ENCODE measurements at regions not wholly inside any gene's neighbourhood (a gene's known extent, or its start where the extent isn't known, plus 50 kb on each side); places are given as distances from the start of the nearest gene placed in this dataset.

DNA sequence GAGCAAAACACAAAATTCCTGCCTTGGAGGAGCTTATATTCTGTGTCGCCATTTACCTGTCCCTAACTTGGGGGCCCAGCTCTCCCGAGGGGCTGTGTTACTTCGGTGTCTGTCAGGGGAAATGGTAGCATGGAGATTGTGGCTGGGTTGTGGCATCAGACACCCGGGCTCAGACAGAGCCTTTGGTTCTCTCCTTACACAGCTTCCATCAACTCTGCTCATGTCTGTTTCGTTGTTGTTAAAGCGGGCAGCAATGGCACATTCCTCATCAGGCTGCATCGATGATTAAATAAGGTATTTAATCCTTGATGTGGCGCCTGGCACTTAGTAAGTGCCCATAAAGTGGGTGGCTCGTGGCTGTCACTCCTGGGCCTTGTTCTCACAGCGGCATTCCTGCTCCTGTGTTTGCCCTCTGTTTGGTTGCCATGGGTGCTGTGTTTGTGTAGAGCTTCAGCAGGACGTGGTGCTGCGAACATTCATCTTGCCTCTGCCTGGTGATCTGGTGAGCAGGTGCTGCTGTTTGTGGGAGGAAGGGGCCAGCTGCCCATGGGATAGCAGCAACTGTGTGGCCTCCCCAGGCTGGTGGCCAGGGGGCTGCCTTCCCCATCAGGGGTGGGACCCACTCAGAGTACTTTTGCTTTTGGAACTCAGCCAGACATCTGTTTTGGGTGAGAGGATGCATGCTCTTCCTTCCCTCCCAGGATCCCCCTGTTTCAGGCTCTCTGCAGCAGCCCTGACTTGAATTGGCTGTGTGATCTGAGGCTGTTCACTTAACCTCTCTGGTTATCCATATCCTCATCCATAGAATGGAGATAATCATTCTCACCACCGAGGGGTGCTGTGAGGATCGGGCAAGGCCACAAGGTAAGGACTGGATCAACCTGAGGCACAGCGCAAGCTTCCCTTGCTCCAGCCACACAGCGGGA is 207.2 kb upstream of the SVIL start:
- DNase-seq (ENCODE audit: low read depth) = no peak
- no peaks in the 10 kb centered on the region for H3K36me3 ChIP-seq (ENCODE audit: control insufficient read depth, insufficient read depth, low read length)
- H3K4me3 ChIP-seq (ENCODE audit: low read depth, low read length) = no peak overlapping the region
- TF ChIP-seq, protein P1, sequence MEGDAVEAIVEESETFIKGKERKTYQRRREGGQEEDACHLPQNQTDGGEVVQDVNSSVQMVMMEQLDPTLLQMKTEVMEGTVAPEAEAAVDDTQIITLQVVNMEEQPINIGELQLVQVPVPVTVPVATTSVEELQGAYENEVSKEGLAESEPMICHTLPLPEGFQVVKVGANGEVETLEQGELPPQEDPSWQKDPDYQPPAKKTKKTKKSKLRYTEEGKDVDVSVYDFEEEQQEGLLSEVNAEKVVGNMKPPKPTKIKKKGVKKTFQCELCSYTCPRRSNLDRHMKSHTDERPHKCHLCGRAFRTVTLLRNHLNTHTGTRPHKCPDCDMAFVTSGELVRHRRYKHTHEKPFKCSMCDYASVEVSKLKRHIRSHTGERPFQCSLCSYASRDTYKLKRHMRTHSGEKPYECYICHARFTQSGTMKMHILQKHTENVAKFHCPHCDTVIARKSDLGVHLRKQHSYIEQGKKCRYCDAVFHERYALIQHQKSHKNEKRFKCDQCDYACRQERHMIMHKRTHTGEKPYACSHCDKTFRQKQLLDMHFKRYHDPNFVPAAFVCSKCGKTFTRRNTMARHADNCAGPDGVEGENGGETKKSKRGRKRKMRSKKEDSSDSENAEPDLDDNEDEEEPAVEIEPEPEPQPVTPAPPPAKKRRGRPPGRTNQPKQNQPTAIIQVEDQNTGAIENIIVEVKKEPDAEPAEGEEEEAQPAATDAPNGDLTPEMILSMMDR (IDR thresholded peaks at IDR 0.05; ENCODE audit: insufficient read depth, low read length, poor library complexity, severe bottlenecking) = no peak
- H3K27me3 ChIP-seq (ENCODE audit: control insufficient read depth, insufficient read depth, low read length) = no peaks in the 10 kb centered on the region

DNA sequence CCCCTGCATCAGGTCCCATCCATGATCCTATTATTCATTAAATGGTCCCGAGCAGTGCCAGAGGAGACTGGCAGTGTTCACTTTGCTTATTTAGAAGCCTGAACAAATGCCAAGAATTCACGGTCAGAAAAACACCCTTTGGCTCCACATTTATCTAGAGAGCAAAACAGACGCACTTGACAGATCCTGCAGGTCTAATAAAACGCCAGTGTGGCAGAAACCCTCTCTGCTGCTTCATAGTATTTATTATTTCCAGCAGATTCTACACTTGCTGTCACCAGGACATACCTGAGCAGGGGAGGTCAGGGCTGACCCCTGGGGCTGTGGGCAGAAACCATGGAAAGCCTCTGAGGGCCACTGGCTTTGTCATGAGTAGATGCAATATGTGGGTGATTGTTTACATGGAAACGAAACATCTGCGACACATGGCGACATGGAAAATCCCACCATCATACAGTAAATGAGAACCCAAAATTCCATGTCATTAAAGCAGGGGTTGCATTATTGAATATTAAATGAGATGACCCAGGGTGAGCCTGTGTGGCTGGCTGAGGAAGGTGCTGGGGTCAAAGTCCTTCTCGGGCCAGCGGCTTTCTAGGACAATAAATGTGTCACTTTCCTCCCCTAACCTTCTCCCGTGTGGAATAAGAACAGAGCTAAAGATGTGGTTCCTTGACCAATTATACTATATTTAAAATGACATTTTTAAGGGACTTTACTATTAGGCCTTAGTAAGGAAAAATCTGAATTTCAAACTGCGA is 205.9 kb upstream of the SVIL start:
- H3K4me3 ChIP-seq (ENCODE audit: low read depth, low read length) = no peak overlapping the region
- H3K27me3 ChIP-seq (ENCODE audit: control insufficient read depth, insufficient read depth, low read length) = no peaks in the 10 kb centered on the region
- TF ChIP-seq, protein P1 (IDR thresholded peaks at IDR 0.05; ENCODE audit: insufficient read depth, low read length, poor library complexity, severe bottlenecking) = no peak
- H3K36me3 ChIP-seq (ENCODE audit: control insufficient read depth, insufficient read depth, low read length) = no peaks in the 10 kb centered on the region
- no peak for DNase-seq (ENCODE audit: low read depth)

DNA sequence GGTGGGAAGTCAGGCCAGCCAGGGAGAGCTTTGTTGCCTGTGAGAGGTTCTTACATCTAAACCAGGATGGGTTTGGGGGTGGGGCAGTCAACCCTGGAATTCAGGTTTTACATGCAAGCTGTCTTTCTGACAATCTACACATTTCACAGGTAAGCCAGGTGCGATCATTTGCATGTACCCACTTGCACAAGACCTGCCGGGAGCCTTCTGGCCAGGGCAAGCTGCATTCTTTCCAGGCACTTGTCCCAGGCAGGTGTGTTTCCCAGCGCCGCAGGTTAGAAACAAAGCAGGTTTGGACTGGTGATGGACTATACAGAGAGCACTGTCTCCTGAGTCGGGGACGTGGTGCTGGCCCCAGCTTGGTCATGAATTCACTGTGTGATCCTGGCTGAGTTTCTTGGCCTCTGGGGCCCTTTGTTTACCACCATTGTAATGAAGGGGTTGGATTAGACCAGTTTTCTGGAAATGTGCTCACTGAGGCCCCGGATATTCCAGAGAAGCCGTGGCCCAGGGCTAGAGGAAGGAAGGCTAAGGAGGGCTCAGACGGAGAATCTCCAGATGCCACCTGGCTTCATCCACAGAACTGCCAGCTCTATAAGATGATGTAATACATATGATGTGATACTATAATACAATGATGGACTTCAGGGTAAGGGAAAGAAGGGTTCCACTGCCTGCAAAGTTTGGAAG is 205.2 kb upstream of the SVIL start:
- TF ChIP-seq, protein P1 (IDR thresholded peaks at IDR 0.05; ENCODE audit: insufficient read depth, low read length, poor library complexity, severe bottlenecking) = no peak
- no peaks in the 10 kb centered on the region for H3K27me3 ChIP-seq (ENCODE audit: control insufficient read depth, insufficient read depth, low read length)

DNA sequence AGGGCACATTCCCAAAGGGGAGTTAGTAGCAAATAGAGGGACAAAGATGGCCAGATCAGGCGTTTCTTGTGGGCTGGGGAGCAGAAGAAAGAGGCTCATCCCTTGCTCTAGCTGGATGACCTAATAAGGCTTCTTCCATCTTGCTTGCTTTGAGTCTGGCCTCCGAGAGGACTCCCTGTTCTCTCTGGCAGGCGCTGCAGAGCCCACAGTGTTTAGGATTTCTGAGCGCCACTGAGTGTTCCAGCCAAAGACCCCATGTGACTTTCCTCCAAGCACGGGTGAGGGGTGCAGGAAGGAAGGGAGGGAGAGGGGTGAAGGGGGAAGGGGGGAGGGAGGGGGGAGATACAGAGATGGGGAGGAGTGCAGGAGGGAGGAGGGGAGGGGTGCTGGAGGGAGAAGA is 203.8 kb upstream of the SVIL start:
- H3K27me3 ChIP-seq (ENCODE audit: control insufficient read depth, insufficient read depth, low read length) = no peaks in the 10 kb centered on the region
- no peaks in the 10 kb centered on the region for H3K36me3 ChIP-seq (ENCODE audit: control insufficient read depth, insufficient read depth, low read length)
- H3K4me3 ChIP-seq (ENCODE audit: low read depth, low read length) = no peak overlapping the region
- TF ChIP-seq, protein P1 (IDR thresholded peaks at IDR 0.05; ENCODE audit: insufficient read depth, low read length, poor library complexity, severe bottlenecking) = no peak
- DNase-seq (ENCODE audit: low read depth) = no peak

More for the DNA sequence above, 205.2 kb upstream of the SVIL start:
- no peak for DNase-seq (ENCODE audit: low read depth)
- Histone ChIP-seq H3K4me3 (ENCODE audit: low read depth, low read length) (no peak overlapping the region), H3K36me3 (ENCODE audit: control insufficient read depth, insufficient read depth, low read length) (no peaks in the 10 kb centered on the region)

DNA sequence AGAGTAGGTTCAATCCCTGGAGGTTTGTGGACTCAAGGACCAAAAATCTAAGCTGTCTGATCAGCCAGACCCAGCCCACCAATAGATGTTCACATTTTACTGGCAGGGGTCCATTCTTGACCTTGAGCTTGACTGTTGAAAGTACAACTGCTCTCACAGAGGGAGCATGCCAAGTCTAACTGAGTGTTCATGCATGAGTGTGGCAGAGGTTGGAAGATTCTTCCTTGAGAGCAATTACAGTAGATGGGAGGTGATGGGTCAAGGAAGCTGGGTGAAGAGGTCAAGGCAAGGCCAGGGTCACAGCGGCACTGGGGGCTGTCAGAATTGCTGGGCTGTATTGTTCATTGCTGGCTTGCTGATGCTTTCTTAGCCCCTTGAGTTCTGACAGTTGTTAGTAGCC is 202.8 kb upstream of the SVIL start:
- no peaks in the 10 kb centered on the region for H3K36me3 ChIP-seq (ENCODE audit: control insufficient read depth, insufficient read depth, low read length)
- TF ChIP-seq, protein P1 (IDR thresholded peaks at IDR 0.05; ENCODE audit: insufficient read depth, low read length, poor library complexity, severe bottlenecking) = no peak
- no peak overlapping the region for H3K4me3 ChIP-seq (ENCODE audit: low read depth, low read length)
- no peaks in the 10 kb centered on the region for H3K27me3 ChIP-seq (ENCODE audit: control insufficient read depth, insufficient read depth, low read length)
- no peak for DNase-seq (ENCODE audit: low read depth)

Measured in kidney epithelial cell (primary cell).